Stimulated activated CD8-positive, alpha-beta memory T cell treated with anti-CD3 and anti-CD28 coated beads, Interleukin-4, amount 100 ng/mL, for 48 hours (primary cell): ENCODE measurements at regions not wholly inside any gene's neighbourhood (a gene's known extent, or its start where the extent isn't known, plus 50 kb on each side); places are given as distances from the start of the nearest gene placed in this dataset.

Experiments used
- DNase-seq: peaks from one replicate; pipeline ENCODE4 v3.0.0-alpha.2; 2020

GRCh38 chr2:158049129-158049855 lies 52.4 kb upstream of the UPP2 start:
- DNase-seq = no peak

- no peak for DNase-seq
Observed at GRCh38 chr2:158048327-158048726, 53.3 kb upstream of the UPP2 start.

GRCh38 chr2:158047156-158047611 lies 54.5 kb upstream of the UPP2 start:
- DNase-seq = no peak

DNA sequence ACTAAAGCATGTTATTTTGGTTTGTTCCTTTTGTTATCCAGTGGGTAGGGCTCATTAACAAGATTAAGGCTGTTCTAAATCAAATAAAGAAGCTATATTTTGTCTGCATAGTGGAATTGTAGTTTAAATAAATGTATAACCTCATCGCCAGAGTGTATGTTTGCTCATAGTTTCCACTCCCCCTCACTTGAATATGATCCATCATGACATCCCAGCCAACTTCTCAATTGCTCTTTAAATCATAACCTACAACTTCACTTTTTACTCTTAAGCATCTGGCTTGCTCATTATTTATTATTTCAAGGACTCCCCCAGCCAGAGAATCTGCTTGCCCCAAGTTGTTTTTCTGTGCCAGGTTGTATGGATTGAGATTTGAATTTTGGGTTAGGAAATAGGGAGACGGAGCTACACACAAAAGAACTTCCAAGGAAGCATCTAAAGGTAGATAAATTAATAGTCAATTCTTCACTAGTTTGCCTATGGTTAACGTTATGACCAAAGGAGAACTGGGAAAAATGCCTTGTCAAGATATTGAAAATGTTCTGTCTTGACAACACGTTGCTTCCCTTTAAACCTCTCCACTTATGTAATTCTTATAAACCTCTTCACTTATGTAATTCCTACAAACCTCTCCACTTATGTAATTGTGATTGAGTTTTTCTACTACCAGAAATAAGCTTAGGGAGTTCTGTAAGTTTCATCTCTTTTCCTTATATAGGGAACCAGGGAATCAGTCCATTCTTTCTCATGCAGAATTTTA lies 55.4 kb upstream of the UPP2 start:
- no peak for DNase-seq

GRCh38 chr2:158045362-158045761 lies 56.3 kb upstream of the UPP2 start:
- no peak for DNase-seq

DNA sequence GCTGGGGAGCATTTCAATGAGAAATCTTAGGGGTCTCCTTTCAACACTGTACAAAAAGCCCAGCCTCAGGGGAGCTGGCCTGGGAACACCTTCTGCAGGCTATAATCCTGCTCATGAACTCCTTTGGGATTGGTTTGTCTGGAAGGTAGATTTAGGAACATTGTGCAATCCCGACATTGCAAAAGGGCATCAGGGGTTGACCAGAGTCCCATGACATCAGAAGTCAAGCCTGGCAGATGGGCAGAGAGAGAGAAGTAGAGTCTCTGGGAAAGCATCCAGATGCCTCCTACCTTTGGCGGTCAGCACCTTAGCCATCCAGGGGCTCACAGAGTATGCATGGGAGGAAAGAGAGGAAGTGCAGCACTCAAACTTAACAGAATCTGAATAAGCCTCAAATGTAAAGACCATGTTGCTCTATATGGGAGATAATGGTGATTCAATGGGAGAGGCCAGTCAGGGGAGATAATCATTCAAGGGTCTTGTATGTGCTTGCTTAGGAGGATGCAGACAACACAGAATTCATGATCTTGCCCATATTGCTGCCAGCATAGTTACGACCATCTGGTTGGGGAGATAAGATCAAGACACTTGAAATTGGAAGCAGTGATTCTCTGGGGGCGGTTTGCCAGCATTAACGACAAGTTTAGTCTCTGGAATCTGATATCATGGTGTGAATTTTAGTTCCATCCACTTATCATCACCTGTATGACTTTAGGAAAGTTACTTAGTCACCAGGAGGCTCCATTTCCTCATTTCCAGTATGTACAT lies 58.3 kb upstream of the UPP2 start:
- no peak for DNase-seq

- DNase-seq = no peak
Observed at GRCh38 chr2:158042666-158043065, 59.0 kb upstream of the UPP2 start.

DNA sequence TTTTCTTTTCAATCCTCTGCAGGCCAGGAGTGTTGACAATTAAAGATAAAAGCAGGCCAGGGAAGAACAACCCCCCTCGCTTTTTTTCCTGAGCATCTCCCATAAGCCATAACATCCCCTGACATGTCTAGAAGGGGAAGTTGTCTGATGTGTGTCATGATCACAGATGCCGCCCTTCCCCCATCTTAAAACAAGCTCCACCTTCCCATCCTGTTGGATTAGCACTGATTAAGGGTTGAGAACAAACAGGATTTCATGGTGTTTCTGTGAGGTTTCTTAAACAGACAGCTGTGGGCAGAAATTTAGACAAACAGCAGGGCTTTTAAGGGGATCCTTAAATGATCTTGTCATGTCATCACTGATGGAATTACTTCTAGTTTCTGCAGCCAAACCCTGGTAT lies 59.4 kb upstream of the UPP2 start:
- DNase-seq = no peak

GRCh38 chr2:158041400-158041799 lies 60.3 kb upstream of the UPP2 start:
- DNase-seq = no peak

- no peak for DNase-seq
Observed at GRCh38 chr2:158038901-158039300, 62.8 kb upstream of the UPP2 start.

GRCh38 chr2:158034198-158034866 lies 67.3 kb upstream of the UPP2 start:
- DNase-seq = no peak

GRCh38 chr2:158031371-158031770 lies 70.3 kb upstream of the UPP2 start:
- no peak for DNase-seq

GRCh38 chr2:158025255-158025996 lies 76.2 kb upstream of the UPP2 start:
- no peak for DNase-seq

- peak; percentile 72 for DNase-seq
Observed at GRCh38 chr2:158024288-158024898, 77.3 kb upstream of the UPP2 start.

GRCh38 chr2:158022888-158023287 lies 78.8 kb upstream of the UPP2 start:
- no peak for DNase-seq

DNA sequence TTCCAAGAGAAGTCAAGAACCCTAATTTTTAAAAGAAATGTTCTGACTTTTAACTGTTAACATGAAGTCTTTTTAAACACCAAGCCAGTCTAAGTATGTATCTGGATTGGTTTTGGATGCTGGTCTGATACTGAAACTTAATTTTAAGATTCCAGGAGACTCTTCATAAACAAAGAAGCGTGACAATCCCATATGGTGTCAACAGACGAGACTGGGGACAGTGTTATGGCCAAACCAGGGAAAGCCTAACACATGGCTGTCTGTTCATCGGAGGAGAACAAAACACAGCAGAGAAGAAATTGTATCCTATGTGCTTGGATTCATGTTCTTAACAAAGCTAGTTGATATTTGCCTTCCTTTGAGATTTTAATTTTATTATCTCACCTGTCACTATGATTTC lies 80.5 kb upstream of the UPP2 start:
- DNase-seq = no peak

- no peak for DNase-seq
Observed at GRCh38 chr2:158015428-158016076, 86.1 kb upstream of the UPP2 start.

GRCh38 chr2:158013891-158014290 lies 87.8 kb upstream of the UPP2 start:
- DNase-seq = no peak

DNA sequence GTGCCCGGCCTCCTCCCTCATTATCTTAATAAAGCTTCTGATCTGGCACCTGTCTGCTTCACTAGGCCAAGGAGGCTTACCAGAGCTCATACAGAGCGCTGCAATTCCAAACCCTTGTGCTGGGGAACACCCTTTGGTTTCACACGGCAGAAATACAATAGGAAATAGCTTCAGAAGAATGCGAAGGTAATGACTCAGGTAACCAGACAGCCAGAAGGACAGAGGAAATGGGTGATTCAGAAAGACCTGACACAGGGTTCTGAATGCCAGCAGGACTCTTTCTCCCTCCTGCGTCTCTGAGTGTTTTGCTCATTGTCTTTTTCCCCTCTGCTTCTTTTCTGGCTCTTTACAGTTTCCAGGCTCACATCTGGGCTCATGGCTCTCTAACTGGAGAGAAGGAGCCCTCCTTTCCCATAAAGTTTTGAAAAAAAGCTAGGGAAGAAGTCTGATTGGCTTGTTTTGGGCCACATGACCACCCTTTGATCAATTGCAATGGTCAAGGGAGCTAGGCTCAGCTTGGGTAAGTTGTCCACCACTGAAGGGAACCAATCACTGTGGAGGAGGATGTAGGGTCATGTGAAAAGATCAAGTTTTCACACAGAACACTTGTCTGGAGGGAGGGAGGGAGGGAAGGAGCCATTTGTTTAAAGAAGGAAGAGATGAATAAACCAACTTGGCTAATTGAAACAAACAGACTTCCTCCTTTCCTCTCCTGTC lies 90.5 kb upstream of the UPP2 start:
- DNase-seq = no peak

DNA sequence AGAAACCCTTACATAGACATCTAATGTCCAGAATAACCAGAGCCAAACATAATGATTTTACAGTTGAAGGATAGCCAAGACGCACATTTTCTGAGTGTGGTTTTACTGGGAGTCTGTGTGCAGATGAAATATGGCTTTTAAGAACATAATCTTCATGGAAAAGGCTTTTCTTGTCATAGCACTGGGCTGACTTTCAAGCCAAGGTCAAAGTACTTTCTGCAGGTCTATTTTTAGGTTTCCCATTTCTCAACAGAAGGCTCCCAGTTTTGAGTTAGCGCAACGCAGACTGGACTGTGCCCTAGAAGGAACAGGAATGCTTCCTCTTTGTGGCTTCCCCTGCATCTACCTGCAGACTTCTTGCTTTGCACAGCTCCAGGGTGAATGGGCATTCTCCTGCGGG lies 92.3 kb upstream of the UPP2 start:
- no peak for DNase-seq
